Neural cell (in vitro differentiated cells): ENCODE measurements at regions not wholly inside any gene's neighbourhood (a gene's known extent, or its start where the extent isn't known, plus 50 kb on each side); places are given as distances from the start of the nearest gene placed in this dataset.

Source experiments
- EP300 ChIP-seq: fragments of 450-650 bp; conservative IDR thresholded peaks from 2 replicates; pipeline ENCODE4 v1.6.1; 2014; ENCODE audit warnings: antibody characterized with exemption, mild to moderate bottlenecking, moderate library complexity; ENCODE audit not compliant: poor library complexity, severe bottlenecking
- EZH2 ChIP-seq: fragments of 200-600, 300-800 bp; shearing (Covaris generic), sonication (generic); IDR thresholded peaks from 2 replicates; pipeline ENCODE4 v1.6.1; 2014; ENCODE audit warnings: antibody characterized with exemption, low read length, borderline replicate concordance, mild to moderate bottlenecking; ENCODE audit not compliant: insufficient read depth, poor library complexity, severe bottlenecking
- POLR2AphosphoS5 ChIP-seq: IDR thresholded peaks from 2 replicates; pipeline ENCODE4 v1.6.1; 2012
- RAD21 ChIP-seq: fragments of 450-650 bp; conservative IDR thresholded peaks from 2 replicates; pipeline ENCODE4 v1.6.1; 2014; ENCODE audit warnings: antibody characterized with exemption, mild to moderate bottlenecking, moderate library complexity
- SMC3 ChIP-seq: fragments of 450-650 bp; conservative IDR thresholded peaks from 2 replicates; pipeline ENCODE4 v1.6.1; 2014; ENCODE audit warnings: antibody characterized with exemption, mild to moderate bottlenecking, moderate library complexity; ENCODE audit not compliant: poor library complexity
- TAF1 ChIP-seq: IDR thresholded peaks from 2 replicates; pipeline ENCODE4 v1.6.1; 2012; ENCODE audit warnings: low read depth
- TF ChIP-seq, protein P1 (sequence below): fragments of 450-650 bp; IDR thresholded peaks from 2 replicates; pipeline ENCODE4 v1.5.1; 2014; ENCODE audit warnings: antibody characterized with exemption, mild to moderate bottlenecking, moderate library complexity; ENCODE audit not compliant: poor library complexity, severe bottlenecking

DNA sequence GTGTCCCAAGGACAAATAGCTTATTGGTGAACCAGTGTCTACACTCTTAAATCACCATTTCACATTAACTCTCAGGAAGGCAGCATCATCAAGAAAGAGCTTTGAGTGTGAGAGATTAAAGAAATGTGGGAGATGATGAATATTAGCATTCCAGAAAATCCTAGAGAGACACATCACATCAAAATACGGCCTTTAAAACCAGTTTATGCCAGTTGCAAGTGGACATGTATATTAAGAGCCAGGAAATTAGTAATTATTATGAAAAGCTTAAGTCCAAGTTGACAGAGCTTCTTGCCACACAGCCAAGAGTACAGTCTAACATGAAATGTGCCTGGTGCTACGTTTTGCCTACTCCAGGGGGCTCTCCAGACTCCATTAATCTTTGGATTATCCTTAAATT lies 503.0 kb upstream of the BOD1L1 start:
- TF ChIP-seq POLR2AphosphoS5 (no peak), SMC3 (no peak), EZH2 (no peak), RAD21 (no peak), TAF1 (no peak), EP300 (no peak)
- TF ChIP-seq, protein P1, sequence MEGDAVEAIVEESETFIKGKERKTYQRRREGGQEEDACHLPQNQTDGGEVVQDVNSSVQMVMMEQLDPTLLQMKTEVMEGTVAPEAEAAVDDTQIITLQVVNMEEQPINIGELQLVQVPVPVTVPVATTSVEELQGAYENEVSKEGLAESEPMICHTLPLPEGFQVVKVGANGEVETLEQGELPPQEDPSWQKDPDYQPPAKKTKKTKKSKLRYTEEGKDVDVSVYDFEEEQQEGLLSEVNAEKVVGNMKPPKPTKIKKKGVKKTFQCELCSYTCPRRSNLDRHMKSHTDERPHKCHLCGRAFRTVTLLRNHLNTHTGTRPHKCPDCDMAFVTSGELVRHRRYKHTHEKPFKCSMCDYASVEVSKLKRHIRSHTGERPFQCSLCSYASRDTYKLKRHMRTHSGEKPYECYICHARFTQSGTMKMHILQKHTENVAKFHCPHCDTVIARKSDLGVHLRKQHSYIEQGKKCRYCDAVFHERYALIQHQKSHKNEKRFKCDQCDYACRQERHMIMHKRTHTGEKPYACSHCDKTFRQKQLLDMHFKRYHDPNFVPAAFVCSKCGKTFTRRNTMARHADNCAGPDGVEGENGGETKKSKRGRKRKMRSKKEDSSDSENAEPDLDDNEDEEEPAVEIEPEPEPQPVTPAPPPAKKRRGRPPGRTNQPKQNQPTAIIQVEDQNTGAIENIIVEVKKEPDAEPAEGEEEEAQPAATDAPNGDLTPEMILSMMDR: no peak
